PC-3 (cell line): ENCODE measurements at regions not wholly inside any gene's neighbourhood (a gene's known extent, or its start where the extent isn't known, plus 50 kb on each side); places are given as distances from the start of the nearest gene placed in this dataset.

Experiments used
- ATAC-seq: fragments of 200-7000 bp; cut with Tn5 transposase; 2 replicates; pipeline ENCODE4 v1.9.1; 2020; ENCODE audit warnings: mild to moderate bottlenecking, moderate library complexity
- BruUV-seq: library from RNA; stranded (reverse); fragments of 400-500 nt; replicated peaks from 2 replicates; lab custom pipeline; 2021; lab: Mats Ljungman, UMichigan
- CTCF ChIA-PET: fragments of 300-600 bp; sonication (Branson Sonifier 250); formaldehyde crosslinking; loops from one replicate; lab custom pipeline; 2022; ENCODE audit warnings: antibody characterized with exemption; lab: Charles Lee
- POLR2A ChIA-PET: fragments of 300-600 bp; sonication (Branson Sonifier 250); formaldehyde crosslinking; loops from one replicate; lab custom pipeline; 2022; ENCODE audit warnings: antibody characterized with exemption; ENCODE audit not compliant: unreplicated experiment; lab: Charles Lee
- DNase-seq: peaks from one replicate; pipeline ENCODE4 v3.0.0-alpha.2; 2015
- H2AFZ ChIP-seq: fragments of 300-600 bp; sonication (generic); 2 replicates; pipeline ENCODE4 v1.6.0; 2016; ENCODE audit warnings: antibody characterized with exemption, low read length
- H3F3A ChIP-seq: fragments of 300-600 bp; sonication (generic); one replicate; pipeline ENCODE4 v1.6.0; 2017; ENCODE audit warnings: antibody characterized with exemption, low read length, control low read depth, mild to moderate bottlenecking; ENCODE audit not compliant: unreplicated experiment
- H3K27ac ChIP-seq: fragments of 300-600 bp; sonication (generic); 2 replicates; pipeline ENCODE4 v1.5.1; 2016; ENCODE audit warnings: mild to moderate bottlenecking, low read length
- H3K27me3 ChIP-seq: fragments of 300-600 bp; sonication (generic); 2 replicates; pipeline ENCODE4 v1.6.1; 2016; ENCODE audit warnings: low read length, mixed read lengths
- H3K36me3 ChIP-seq: fragments of 300-600 bp; sonication (generic); 2 replicates; pipeline ENCODE4 v1.6.1; 2016; ENCODE audit warnings: low read depth, mixed run types, low read length, mixed read lengths
- H3K4me1 ChIP-seq: fragments of 300-600 bp; sonication (generic); 2 replicates; pipeline ENCODE4 v1.5.1; 2016; ENCODE audit warnings: low read length; ENCODE audit not compliant: insufficient read depth
- H3K4me2 ChIP-seq: fragments of 300-600 bp; sonication (generic); 2 replicates; pipeline ENCODE4 v1.6.0; 2016; ENCODE audit warnings: low read length
- H3K4me3 ChIP-seq: fragments of 300-600 bp; sonication (generic); 2 replicates; pipeline ENCODE4 v1.5.1; 2016; ENCODE audit warnings: mild to moderate bottlenecking, low read length, mixed read lengths
- H3K79me2 ChIP-seq: fragments of 300-600 bp; sonication (generic); 2 replicates; pipeline ENCODE4 v1.6.1; 2017; ENCODE audit warnings: low read length, mixed read lengths
- H3K9ac ChIP-seq: fragments of 300-600 bp; sonication (generic); 2 replicates; pipeline ENCODE4 v1.6.0; 2016; ENCODE audit warnings: mild to moderate bottlenecking, low read length
- H3K9me2 ChIP-seq: fragments of 300-600 bp; sonication (generic); replicated peaks from 2 replicates; pipeline ENCODE4 v1.6.1; 2016; ENCODE audit warnings: mixed run types, low read length, mixed read lengths
- H3K9me3 ChIP-seq: fragments of 300-600 bp; sonication (generic); 2 replicates; pipeline ENCODE4 v1.6.1; 2016; ENCODE audit warnings: low read length, mixed read lengths
- H4K20me1 ChIP-seq: fragments of 300-600 bp; sonication (generic); 2 replicates; pipeline ENCODE4 v1.6.1; 2016; ENCODE audit warnings: low read length, mixed read lengths
- EZH2 ChIP-seq: fragments of 300-600 bp; sonication (generic); IDR thresholded peaks from one replicate; pipeline ENCODE4 v1.6.1; 2017; ENCODE audit warnings: antibody characterized with exemption, mild to moderate bottlenecking, low read length; ENCODE audit not compliant: unreplicated experiment
- EZH2phosphoT487 ChIP-seq: fragments of 300-600 bp; sonication (generic); IDR thresholded peaks from 2 replicates; pipeline ENCODE4 v1.6.1; 2018; ENCODE audit warnings: mild to moderate bottlenecking, antibody characterized with exemption, low read length, borderline replicate concordance
- intact Hi-C: fragments of 100-400 bp; cut with micrococcal nuclease; formaldehyde crosslinking; loops from 2 replicates; pipeline ENCODE4 v1.9.0; 2023
- TF ChIP-seq, protein P1 (sequence below): fragments of 300-600 bp; sonication (generic); conservative IDR thresholded peaks from 2 replicates; pipeline ENCODE4 v1.5.1; 2017; ENCODE audit warnings: antibody characterized with exemption, low read depth, mild to moderate bottlenecking, low read length

DNA sequence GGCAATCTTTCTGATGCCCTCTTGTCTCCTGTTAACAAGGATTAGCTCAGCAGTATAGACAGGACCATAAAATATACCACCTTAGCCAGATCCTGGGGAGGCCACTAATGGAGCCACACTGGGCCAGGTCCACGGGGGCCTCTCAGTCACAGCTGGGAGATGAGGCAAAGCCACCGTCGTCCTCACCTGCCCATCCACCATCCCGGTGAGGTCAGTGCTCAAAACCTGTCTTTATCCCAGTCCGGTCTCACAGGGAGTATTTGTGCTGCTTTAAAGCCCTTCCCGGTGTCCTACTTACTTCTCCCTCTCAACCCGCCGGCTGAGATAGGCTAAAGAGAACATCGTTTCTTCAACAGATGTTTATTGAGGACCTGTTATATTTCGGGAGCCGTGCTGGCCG is 104.3 kb downstream of the EDN3 start:
- DNase-seq, result no peak
- H3K4me3 ChIP-seq, result no peak overlapping the region
- no peak overlapping the region for H3K9ac ChIP-seq
- no peaks in the 10 kb centered on the region for H3F3A ChIP-seq
- no peaks in the 10 kb centered on the region for H3K9me3 ChIP-seq
- H4K20me1 ChIP-seq, result no peaks in the 10 kb centered on the region
- no peaks in the 10 kb centered on the region for H3K36me3 ChIP-seq
- intact Hi-C loops, result no loop called here
- ChIA-PET CTCF (no interaction called here), POLR2A (no interaction called here)
- peaks cover 95% of the 10 kb centered on the region for H3K27me3 ChIP-seq
- no TSS peak for BruUV-seq
- TF ChIP-seq EZH2 (no peak), EZH2phosphoT487 (no peak)
- TF ChIP-seq, protein P1, sequence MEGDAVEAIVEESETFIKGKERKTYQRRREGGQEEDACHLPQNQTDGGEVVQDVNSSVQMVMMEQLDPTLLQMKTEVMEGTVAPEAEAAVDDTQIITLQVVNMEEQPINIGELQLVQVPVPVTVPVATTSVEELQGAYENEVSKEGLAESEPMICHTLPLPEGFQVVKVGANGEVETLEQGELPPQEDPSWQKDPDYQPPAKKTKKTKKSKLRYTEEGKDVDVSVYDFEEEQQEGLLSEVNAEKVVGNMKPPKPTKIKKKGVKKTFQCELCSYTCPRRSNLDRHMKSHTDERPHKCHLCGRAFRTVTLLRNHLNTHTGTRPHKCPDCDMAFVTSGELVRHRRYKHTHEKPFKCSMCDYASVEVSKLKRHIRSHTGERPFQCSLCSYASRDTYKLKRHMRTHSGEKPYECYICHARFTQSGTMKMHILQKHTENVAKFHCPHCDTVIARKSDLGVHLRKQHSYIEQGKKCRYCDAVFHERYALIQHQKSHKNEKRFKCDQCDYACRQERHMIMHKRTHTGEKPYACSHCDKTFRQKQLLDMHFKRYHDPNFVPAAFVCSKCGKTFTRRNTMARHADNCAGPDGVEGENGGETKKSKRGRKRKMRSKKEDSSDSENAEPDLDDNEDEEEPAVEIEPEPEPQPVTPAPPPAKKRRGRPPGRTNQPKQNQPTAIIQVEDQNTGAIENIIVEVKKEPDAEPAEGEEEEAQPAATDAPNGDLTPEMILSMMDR, result no peak
- no peak overlapping the region for H3K27ac ChIP-seq
- H2AFZ ChIP-seq, result no peak overlapping the region
- H3K4me1 ChIP-seq, result no peaks in the 10 kb centered on the region
- no peaks in the 10 kb centered on the region for H3K9me2 ChIP-seq
- ATAC-seq, result no peak
- H3K79me2 ChIP-seq, result no peaks in the 10 kb centered on the region
- H3K4me2 ChIP-seq, result no peak overlapping the region

DNA sequence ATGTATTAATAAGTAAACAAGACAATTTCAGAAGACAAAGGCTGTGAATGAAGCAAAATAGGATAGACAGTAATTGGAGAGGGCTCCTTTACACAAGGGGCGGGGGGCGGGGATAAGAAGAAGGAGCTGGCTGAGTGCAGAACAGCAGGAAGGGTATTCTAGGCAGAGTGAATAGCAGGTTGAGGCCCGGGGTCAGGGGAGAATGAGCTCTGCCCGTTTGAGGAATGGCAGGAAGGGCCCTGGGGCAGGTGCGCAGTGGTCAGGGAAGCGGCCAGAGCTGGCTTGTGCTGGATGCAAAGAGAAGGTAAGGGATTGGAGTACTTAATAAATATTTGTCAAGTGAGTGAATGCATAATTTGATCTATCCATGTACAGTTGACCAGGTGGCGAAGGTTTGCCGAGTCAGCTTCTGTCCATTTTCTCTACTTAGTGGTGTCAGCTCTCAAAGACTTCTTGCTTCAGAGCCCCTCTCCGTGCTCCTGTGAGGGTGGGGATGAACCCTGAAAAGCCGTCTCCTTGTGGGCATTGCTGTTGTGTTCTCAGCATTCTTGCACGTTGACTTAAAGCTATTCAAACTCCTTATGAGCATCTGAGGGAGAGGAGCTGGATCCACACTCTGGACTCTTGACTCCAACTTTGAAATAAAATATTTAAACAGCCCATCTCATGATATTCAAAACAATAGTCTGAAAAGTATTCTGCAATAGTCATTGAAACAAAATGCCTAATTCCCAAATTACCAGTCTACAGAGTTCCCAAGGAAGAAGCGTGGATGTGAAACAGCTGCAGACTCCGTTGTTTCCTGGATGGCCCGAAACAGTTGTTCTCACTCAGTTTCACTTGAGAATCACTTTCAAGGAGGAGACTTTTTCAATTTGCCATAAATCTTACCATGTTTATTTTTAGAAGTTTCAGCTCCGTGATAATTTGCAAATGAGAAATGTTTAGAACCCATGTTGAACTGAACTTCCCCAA is 105.1 kb downstream of the EDN3 start:
- intact Hi-C loops, result no loop called here
- ATAC-seq, result no peak
- H3K27ac ChIP-seq, result no peak overlapping the region
- H3K9me3 ChIP-seq, result no peaks in the 10 kb centered on the region
- no peak overlapping the region for H3K4me2 ChIP-seq
- H3K27me3 ChIP-seq, result peaks cover 95% of the 10 kb centered on the region
- H3K9ac ChIP-seq, result no peak overlapping the region
- no peaks in the 10 kb centered on the region for H3F3A ChIP-seq
- ChIA-PET POLR2A (no interaction called here), CTCF (no interaction called here)
- no peak for DNase-seq
- no TSS peak for BruUV-seq
- TF ChIP-seq EZH2, result no peak
- no peak for TF ChIP-seq EZH2phosphoT487
- TF ChIP-seq, protein P1, result no peak
- H3K36me3 ChIP-seq, result no peaks in the 10 kb centered on the region
- no peaks in the 10 kb centered on the region for H4K20me1 ChIP-seq
- H3K4me1 ChIP-seq, result no peaks in the 10 kb centered on the region
- H3K79me2 ChIP-seq, result no peaks in the 10 kb centered on the region
- H2AFZ ChIP-seq, result no peak overlapping the region
- H3K9me2 ChIP-seq, result no peaks in the 10 kb centered on the region
- H3K4me3 ChIP-seq, result no peak overlapping the region

DNA sequence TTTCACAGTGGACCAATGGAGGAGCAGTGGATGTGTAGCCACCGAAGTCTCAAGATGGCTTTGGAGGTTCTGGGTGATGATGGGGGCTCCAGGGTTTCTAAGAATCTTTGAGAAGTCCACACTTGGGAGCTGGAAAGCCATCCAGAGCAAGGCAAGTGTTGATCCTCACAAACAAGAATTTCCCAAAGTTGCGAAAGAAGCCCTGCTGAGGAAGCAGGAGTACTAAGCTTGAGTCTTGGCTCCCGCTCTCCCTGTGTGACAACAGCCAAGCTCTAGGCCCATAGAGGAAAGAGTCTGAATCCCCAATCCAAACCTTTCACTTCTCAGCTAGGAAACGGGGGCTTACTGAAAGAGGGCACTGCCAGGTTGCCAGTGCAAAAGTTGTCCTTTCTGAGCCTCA is 106.0 kb downstream of the EDN3 start:
- Histone ChIP-seq H3K4me3 (no peak overlapping the region), H3K79me2 (no peaks in the 10 kb centered on the region), H3K4me2 (no peak overlapping the region), H3K9me3 (no peaks in the 10 kb centered on the region), H3F3A (no peaks in the 10 kb centered on the region), H3K27me3 (peaks cover 95% of the 10 kb centered on the region), H3K36me3 (no peaks in the 10 kb centered on the region), H3K4me1 (no peaks in the 10 kb centered on the region), H3K27ac (no peak overlapping the region), H2AFZ (no peak overlapping the region), H3K9me2 (no peaks in the 10 kb centered on the region), H3K9ac (no peak overlapping the region), H4K20me1 (no peaks in the 10 kb centered on the region)
- intact Hi-C loops, result no loop called here
- no peak for DNase-seq
- ChIA-PET CTCF (no interaction called here), POLR2A (no interaction called here)
- BruUV-seq, result no TSS peak
- no peak for TF ChIP-seq EZH2
- TF ChIP-seq, protein P1, result no peak
- no peak for TF ChIP-seq EZH2phosphoT487
- ATAC-seq, result no peak
